ENCODE measurements at regions not wholly inside any gene's neighbourhood (a gene's known extent, or its start where the extent isn't known, plus 50 kb on each side); places are given as distances from the start of the nearest gene placed in this dataset.

DNA sequence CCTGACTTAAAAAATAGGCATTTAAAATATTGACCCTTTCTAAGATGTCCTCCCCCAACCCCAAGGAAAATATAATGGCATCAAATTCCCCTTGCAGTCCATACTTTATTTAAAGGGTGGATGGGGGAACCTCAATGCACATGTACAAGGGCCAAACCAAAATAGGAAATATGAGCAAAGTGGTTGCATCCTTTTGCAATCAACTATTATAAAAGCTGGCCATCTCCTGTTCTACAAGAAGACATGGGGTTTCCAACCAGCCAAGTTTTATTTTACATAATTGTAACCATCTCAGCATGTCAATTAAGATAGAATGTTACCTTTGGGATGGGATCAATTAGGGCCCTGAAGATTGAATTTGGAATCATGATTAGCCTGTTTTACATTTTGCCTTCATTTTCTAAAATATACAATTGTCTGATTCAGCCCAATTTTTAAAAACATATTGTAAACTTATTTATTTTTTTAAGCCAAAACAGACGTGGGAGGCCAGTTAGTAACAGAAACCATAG, 146.7 kb upstream of the NFIA start:
- BruUV-seq (replicated peaks) = no TSS peak
- CTCF ChIA-PET = no interaction called here

GRCh38 chr1:60930130-60930529, 152.2 kb upstream of the NFIA start:
- BruUV-seq (replicated peaks) = no TSS peak
- Histone ChIP-seq H3K4me1 (replicated peaks; ENCODE audit: insufficient read depth) (peaks cover 6% of the 10 kb centered on the region; the same call in 1 of the 2 replicates), H3F3A (ENCODE audit: insufficient read depth, low read depth) (no peaks in the 10 kb centered on the region), H3K36me3 (ENCODE audit: low read depth) (no peaks in the 10 kb centered on the region), H3K9me3 (ENCODE audit: insufficient read depth, low read depth) (no peaks in the 10 kb centered on the region), H3K4me2 (no peak overlapping the region), H3K79me2 (ENCODE audit: low read depth) (no peaks in the 10 kb centered on the region), H3K27ac (no peak overlapping the region), H4K20me1 (ENCODE audit: insufficient read depth) (no peaks in the 10 kb centered on the region), H3K27me3 (ENCODE audit: insufficient read depth, low read depth) (no peaks in the 10 kb centered on the region), H3K9me2 (ENCODE audit: insufficient read depth) (no peaks in the 10 kb centered on the region), H2AFZ (no peak overlapping the region), H3K4me3 (no peak overlapping the region)
- POLR2A ChIA-PET (ENCODE audit: unreplicated experiment) = no interaction called here
- no peak for DNase-seq
- intact Hi-C loops (cut with micrococcal nuclease; ENCODE audit: unreplicated experiment) = no loop called here
- CTCF ChIA-PET = interaction anchor here (0.6 kb wide), 1 partner anchor 55 kb away, joined by 4 read pairs; no protein-coding TSS in a partner anchor
- TF ChIP-seq EZH2 (IDR thresholded peaks at IDR 0.05; ENCODE audit: low read depth) = no peak
- no peak for TF ChIP-seq CTCF (conservative IDR thresholded peaks at IDR 0.05)

More for the DNA sequence above, 146.7 kb upstream of the NFIA start:
- DNase-seq = no peak
- Histone ChIP-seq H3K4me3 (no peak overlapping the region), H3K4me1 (replicated peaks; ENCODE audit: insufficient read depth) (0 out of 2 replicates have a peak, but pooled peaks cover under 1% of the 10 kb centered on the region), H4K20me1 (ENCODE audit: insufficient read depth) (no peaks in the 10 kb centered on the region), H3F3A (ENCODE audit: insufficient read depth, low read depth) (no peaks in the 10 kb centered on the region), H3K9me3 (ENCODE audit: insufficient read depth, low read depth) (no peaks in the 10 kb centered on the region), H3K79me2 (ENCODE audit: low read depth) (no peaks in the 10 kb centered on the region), H3K27ac (no peak overlapping the region), H3K4me2 (no peak overlapping the region), H3K36me3 (ENCODE audit: low read depth) (no peaks in the 10 kb centered on the region), H3K9me2 (ENCODE audit: insufficient read depth) (no peaks in the 10 kb centered on the region), H2AFZ (no peak overlapping the region), H3K27me3 (ENCODE audit: insufficient read depth, low read depth) (no peaks in the 10 kb centered on the region)
- intact Hi-C loops (cut with micrococcal nuclease; ENCODE audit: unreplicated experiment) = no loop called here
- TF ChIP-seq EZH2 (IDR thresholded peaks at IDR 0.05; ENCODE audit: low read depth) = no peak
- TF ChIP-seq CTCF (conservative IDR thresholded peaks at IDR 0.05) = no peak
- POLR2A ChIA-PET (ENCODE audit: unreplicated experiment) = no interaction called here

- peak overlapping the region; percentile 58 for H3K4me2 ChIP-seq
- no peaks in the 10 kb centered on the region for H3K9me3 ChIP-seq (ENCODE audit: insufficient read depth, low read depth)
- intact Hi-C loops (cut with micrococcal nuclease; ENCODE audit: unreplicated experiment) = loop anchor here (1.0 kb wide), 1 partner anchor 17 kb away; no protein-coding TSS in a partner anchor
- H3K9me2 ChIP-seq (ENCODE audit: insufficient read depth) = no peaks in the 10 kb centered on the region
- H3K27ac ChIP-seq = no peak overlapping the region
- H2AFZ ChIP-seq = no peak overlapping the region
- H3K27me3 ChIP-seq (ENCODE audit: insufficient read depth, low read depth) = no peaks in the 10 kb centered on the region
- H4K20me1 ChIP-seq (ENCODE audit: insufficient read depth) = no peaks in the 10 kb centered on the region
- no peaks in the 10 kb centered on the region for H3K36me3 ChIP-seq (ENCODE audit: low read depth)
- no peak overlapping the region for H3K4me3 ChIP-seq
- DNase-seq = peak in 1 of 2 experiments; percentile 48
- TF ChIP-seq CTCF (conservative IDR thresholded peaks at IDR 0.05) (no peak), EZH2 (IDR thresholded peaks at IDR 0.05; ENCODE audit: low read depth) (no peak)
- H3F3A ChIP-seq (ENCODE audit: insufficient read depth, low read depth) = no peaks in the 10 kb centered on the region
- CTCF ChIA-PET = interaction anchor here (0.7 kb wide), 3 partner anchors 35 to 690 kb away, joined by 4 to 19 read pairs (median 16); no protein-coding TSS in a partner anchor
- no peaks in the 10 kb centered on the region for H3K79me2 ChIP-seq (ENCODE audit: low read depth)
- no TSS peak for BruUV-seq (replicated peaks)
- POLR2A ChIA-PET (ENCODE audit: unreplicated experiment) = no interaction called here
- peaks cover 6% of the 10 kb centered on the region; the same call in 1 of the 2 replicates for H3K4me1 ChIP-seq (replicated peaks; ENCODE audit: insufficient read depth)
Measured at GRCh38 chr1:60924964-60925798, 157.2 kb upstream of the NFIA start.
